ENCODE measurements at regions not wholly inside any gene's neighbourhood (a gene's known extent, or its start where the extent isn't known, plus 50 kb on each side); places are given as distances from the start of the nearest gene placed in this dataset.

DNA sequence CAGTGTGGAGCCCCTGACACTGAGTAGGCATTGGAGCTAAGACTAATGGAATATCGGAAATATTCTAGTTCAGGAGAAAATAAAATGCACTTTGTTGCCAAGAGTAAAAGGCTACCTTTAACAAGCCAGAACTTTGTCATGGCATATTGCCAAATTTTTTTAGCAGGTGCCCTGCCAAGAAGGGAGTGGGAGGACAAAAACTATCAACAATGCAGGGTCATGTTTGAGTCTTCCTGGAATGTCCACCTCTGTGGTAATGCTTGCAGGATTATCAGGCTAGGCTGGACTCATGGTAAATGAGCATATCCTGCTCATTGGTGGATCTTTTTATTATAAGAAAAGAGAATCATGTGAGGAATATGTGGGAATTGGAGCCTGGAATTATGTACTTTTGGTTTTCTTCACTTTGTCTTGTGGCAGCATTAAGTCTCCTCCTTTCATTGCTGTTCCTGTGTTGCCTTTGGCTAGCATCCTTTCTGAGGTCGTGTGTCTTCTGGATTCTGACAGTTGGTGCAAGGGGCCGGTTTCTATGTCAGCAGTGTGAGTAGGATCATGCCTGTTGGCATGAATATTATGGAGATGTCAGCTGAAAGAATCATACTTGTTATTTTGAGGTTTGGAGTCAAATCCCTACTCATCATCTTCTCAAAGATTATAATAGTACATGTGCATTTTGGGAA lies 122.9 kb upstream of the SPRY2 start:
- no peaks in the 10 kb centered on the region for H3K9me3 ChIP-seq
- peak in 1 of 4 donors; percentile 36 for ATAC-seq
- 48 to 61% methylated on average over 3 of the region's 3 CpGs for WGBS, 2 donors
- H3K4me3 ChIP-seq = no peak overlapping the region
- intact Hi-C loops (cut with DNase I) = no loop called here
- no peak for FAIRE-seq
- no peak overlapping the region for H3K27ac ChIP-seq
- TF ChIP-seq, protein P1, sequence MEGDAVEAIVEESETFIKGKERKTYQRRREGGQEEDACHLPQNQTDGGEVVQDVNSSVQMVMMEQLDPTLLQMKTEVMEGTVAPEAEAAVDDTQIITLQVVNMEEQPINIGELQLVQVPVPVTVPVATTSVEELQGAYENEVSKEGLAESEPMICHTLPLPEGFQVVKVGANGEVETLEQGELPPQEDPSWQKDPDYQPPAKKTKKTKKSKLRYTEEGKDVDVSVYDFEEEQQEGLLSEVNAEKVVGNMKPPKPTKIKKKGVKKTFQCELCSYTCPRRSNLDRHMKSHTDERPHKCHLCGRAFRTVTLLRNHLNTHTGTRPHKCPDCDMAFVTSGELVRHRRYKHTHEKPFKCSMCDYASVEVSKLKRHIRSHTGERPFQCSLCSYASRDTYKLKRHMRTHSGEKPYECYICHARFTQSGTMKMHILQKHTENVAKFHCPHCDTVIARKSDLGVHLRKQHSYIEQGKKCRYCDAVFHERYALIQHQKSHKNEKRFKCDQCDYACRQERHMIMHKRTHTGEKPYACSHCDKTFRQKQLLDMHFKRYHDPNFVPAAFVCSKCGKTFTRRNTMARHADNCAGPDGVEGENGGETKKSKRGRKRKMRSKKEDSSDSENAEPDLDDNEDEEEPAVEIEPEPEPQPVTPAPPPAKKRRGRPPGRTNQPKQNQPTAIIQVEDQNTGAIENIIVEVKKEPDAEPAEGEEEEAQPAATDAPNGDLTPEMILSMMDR (IDR thresholded peaks at IDR 0.05) = no peak
- no peak for DNase-seq
- no peaks in the 10 kb centered on the region for H3K36me3 ChIP-seq
- no peaks in the 10 kb centered on the region for H3K27me3 ChIP-seq
- H3K4me1 ChIP-seq = no peaks in the 10 kb centered on the region

DNA sequence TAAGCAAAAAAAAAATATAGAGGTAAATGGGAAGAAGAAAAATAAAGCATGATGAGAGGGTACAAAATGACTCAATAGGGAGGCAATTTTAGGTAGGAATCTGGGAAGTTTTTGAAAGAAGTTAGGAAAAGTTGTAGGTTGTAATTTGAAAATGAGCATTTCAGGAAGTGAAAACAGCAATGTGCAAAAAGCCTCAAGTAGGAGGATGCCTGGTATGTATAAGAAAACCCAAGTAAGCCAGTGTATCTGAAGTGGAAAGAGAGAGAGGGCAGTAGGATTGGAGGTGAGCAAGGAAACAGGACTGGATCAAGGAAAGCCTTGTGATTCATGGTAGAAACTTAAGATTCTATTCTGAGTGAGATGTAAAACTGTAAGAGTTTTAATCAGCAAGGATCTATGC lies 121.6 kb upstream of the SPRY2 start:
- intact Hi-C loops (cut with DNase I) = no loop called here
- ATAC-seq (no peak), DNase-seq (no peak), FAIRE-seq (no peak)
- TF ChIP-seq, protein P1 (IDR thresholded peaks at IDR 0.05) = no peak
- Histone ChIP-seq H3K27ac (no peak overlapping the region), H3K4me1 (no peaks in the 10 kb centered on the region), H3K27me3 (no peaks in the 10 kb centered on the region), H3K36me3 (no peaks in the 10 kb centered on the region), H3K4me3 (no peak overlapping the region), H3K9me3 (no peaks in the 10 kb centered on the region)

- H3K9me3 ChIP-seq = no peaks in the 10 kb centered on the region
- no peaks in the 10 kb centered on the region for H3K27me3 ChIP-seq
- FAIRE-seq = no peak
- intact Hi-C loops (cut with DNase I) = no loop called here
- H3K4me3 ChIP-seq = no peak overlapping the region
- DNase-seq = no peak
- TF ChIP-seq, protein P1 (IDR thresholded peaks at IDR 0.05) = no peak
- no peaks in the 10 kb centered on the region for H3K36me3 ChIP-seq
- 82 to 86% methylated on average over 1 of the region's 1 CpG for WGBS, 2 donors
- no peak overlapping the region for H3K27ac ChIP-seq
- ATAC-seq = no peak
- no peaks in the 10 kb centered on the region for H3K4me1 ChIP-seq
Observed at GRCh38 chr13:80462037-80462436, 121.1 kb upstream of the SPRY2 start.

- TF ChIP-seq, protein P1 (IDR thresholded peaks at IDR 0.05) = no peak
- 62 to 77% methylated on average over 2 of the region's 2 CpGs for WGBS, 2 donors
- FAIRE-seq (no peak), DNase-seq (no peak), ATAC-seq (no peak)
- no peaks in the 10 kb centered on the region for H3K27me3 ChIP-seq
- no peak overlapping the region for H3K4me3 ChIP-seq
- H3K9me3 ChIP-seq = no peaks in the 10 kb centered on the region
- intact Hi-C loops (cut with DNase I) = no loop called here
- no peak overlapping the region for H3K27ac ChIP-seq
- no peaks in the 10 kb centered on the region for H3K36me3 ChIP-seq
- H3K4me1 ChIP-seq = no peaks in the 10 kb centered on the region
Observed at GRCh38 chr13:80458543-80458942, 117.6 kb upstream of the SPRY2 start.

- TF ChIP-seq, protein P1 (IDR thresholded peaks at IDR 0.05) = no peak
- ATAC-seq (peak in 2 of 4 donors; percentile 29 to 39), FAIRE-seq (no peak), DNase-seq (no peak)
- H3K27ac ChIP-seq = no peak overlapping the region
- no peaks in the 10 kb centered on the region for H3K9me3 ChIP-seq
- 77 to 82% methylated on average over 1 of the region's 1 CpG for WGBS, 2 donors
- no peaks in the 10 kb centered on the region for H3K27me3 ChIP-seq
- H3K4me3 ChIP-seq = no peak overlapping the region
- H3K36me3 ChIP-seq = no peaks in the 10 kb centered on the region
- H3K4me1 ChIP-seq = no peaks in the 10 kb centered on the region
- intact Hi-C loops (cut with DNase I) = no loop called here
Observed at GRCh38 chr13:80454245-80454644, 113.3 kb upstream of the SPRY2 start.

Data from pancreas (tissue), 10 donors.